ENCODE measurements at regions not wholly inside any gene's neighbourhood (a gene's known extent, or its start where the extent isn't known, plus 50 kb on each side); places are given as distances from the start of the nearest gene placed in this dataset.

GRCh38 chr13:27696731-27697130 is 75.0 kb downstream of the POLR1D start:
- TF ChIP-seq CTCF (IDR thresholded peaks at IDR 0.05; ENCODE audit: low read length) = no peak
- TF ChIP-seq EZH2phosphoT487 (IDR thresholded peaks at IDR 0.05; ENCODE audit: low read length) = no peak

All from MM.1S (cell line).